ENCODE measurements at regions not wholly inside any gene's neighbourhood (a gene's known extent, or its start where the extent isn't known, plus 50 kb on each side); places are given as distances from the start of the nearest gene placed in this dataset.
"Not testable (repeated sequence)": the region's sequence is repeated elsewhere in the genome, so short reads cannot be mapped to it uniquely, and the experiment has no call there.

- DNase-seq (ENCODE audit: low read depth in 4 of 4, low spot score in 3 of 4) = no peak
These were observed 53.6 kb upstream of the RPRM start for GRCh38 chr2:153532140-153532539.

DNA sequence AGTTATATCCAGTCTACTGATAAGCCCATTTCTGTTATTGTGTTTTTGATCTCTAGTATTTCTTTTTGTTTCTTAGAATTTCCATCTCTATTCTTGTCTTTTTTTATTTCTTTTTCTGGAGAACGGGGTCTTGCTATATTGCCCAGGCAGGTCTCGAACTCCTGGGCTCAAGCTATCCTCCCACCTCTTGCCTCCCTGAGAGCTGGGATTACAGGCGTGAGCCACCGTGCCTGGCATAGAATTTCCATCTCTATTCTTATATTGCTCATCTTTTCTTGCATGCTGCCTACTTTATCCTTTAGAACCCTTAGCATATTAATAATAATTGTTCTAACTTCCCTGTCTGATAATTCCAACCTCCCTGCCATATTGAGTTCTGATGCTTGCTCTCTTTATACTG lies 55.2 kb upstream of the RPRM start:
- DNase-seq (ENCODE audit: low read depth in 4 of 4, low spot score in 3 of 4) = not testable (repeated sequence)

GRCh38 chr2:153534590-153534989 lies 56.0 kb upstream of the RPRM start:
- DNase-seq (ENCODE audit: low read depth in 4 of 4, low spot score in 3 of 4) = not testable (repeated sequence)

- peak in 1 of 4 donors; percentile 2 for DNase-seq (ENCODE audit: low read depth in 4 of 4, low spot score in 3 of 4)
These were observed 57.6 kb upstream of the RPRM start for GRCh38 chr2:153536115-153536514.

GRCh38 chr2:153538102-153538501 lies 59.5 kb upstream of the RPRM start:
- DNase-seq (ENCODE audit: low read depth in 4 of 4, low spot score in 3 of 4) = not testable (repeated sequence)

GRCh38 chr2:153543635-153544071 lies 65.1 kb upstream of the RPRM start:
- DNase-seq (ENCODE audit: low read depth in 4 of 4, low spot score in 3 of 4) = peak in 1 of 4 donors; percentile 5

GRCh38 chr2:153546358-153546757 lies 67.8 kb upstream of the RPRM start:
- DNase-seq (ENCODE audit: low read depth in 4 of 4, low spot score in 3 of 4) = no peak

DNA sequence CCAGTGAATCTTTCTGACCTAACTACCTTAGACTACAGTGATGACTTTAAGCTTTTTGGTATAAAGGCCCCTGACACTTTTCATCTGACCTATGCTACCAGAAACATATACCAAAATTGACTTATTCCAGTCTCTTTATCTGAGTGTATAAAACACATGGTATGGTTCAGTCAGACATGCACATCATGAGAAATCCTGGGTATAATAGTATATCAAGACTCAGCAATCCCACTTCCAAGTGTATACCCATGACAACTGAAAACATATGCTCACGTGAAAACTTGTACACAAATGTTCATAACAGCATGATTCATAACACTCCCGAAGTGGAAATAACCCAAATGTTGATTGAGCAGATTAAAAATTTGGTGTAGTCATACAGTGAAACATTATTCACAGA lies 70.0 kb upstream of the RPRM start:
- DNase-seq (ENCODE audit: low read depth in 4 of 4, low spot score in 3 of 4) = no peak

DNA sequence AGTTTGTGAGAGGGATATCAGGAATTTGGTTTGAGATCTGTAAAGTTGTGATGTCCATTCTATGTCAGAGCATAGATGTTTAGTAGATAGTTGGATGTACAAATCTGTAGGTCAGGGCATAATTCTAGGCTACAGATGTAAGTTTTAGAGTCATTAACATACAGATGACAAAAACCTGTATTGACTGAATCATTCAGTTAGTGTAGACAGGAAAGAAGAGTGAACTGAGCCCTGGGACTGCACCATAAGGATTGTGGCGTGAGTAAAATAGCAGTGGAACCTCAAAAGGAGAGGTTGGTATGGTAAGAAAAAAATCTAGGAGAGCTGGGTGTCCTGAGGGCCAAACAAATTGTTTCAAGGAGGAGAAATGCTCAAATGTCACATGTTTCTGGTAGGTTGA lies 73.1 kb upstream of the RPRM start:
- DNase-seq (ENCODE audit: low read depth in 4 of 4, low spot score in 3 of 4) = no peak

DNA sequence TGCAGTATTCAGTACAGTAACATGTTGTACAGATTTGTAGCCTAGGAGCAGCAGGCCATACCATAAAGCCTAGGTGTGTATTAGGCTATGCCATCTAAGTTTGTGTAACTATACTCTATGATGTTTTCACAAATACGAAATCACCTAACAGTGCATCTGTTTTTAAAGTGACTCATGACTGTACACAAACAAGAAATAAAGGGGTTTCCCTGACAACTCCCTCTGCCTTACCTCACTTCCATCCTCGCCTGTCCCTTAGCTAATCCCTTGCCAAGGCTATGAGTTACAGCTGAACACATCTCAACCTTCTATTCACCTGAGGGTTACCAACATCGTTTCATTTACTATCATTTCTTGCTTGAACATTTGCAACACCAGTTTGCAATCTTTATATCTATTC lies 78.6 kb upstream of the RPRM start:
- DNase-seq (ENCODE audit: low read depth in 4 of 4, low spot score in 3 of 4) = no peak

GRCh38 chr2:153557714-153558113 lies 79.2 kb upstream of the RPRM start:
- no peak for DNase-seq (ENCODE audit: low read depth in 4 of 4, low spot score in 3 of 4)

GRCh38 chr2:153558247-153558646 lies 79.7 kb upstream of the RPRM start:
- no peak for DNase-seq (ENCODE audit: low read depth in 4 of 4, low spot score in 3 of 4)

DNA sequence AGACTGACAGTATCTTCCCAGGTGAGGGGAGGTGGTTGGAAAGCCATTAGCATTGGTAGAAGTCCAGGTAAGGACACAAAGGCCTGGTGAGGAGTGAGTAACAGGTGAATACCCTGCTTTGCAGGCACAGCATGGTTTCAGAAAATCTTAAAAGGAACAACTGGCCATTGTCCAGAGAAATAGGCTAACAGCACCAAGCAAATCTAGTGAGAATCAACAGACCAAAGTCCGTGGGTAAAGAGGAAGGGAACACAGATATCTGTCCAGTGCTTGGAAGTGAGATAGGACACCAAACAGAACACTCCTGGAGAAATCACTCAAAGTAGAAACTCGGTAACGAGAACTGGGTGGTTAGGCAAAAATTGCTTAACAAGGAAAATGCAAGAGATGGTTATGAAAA lies 88.8 kb upstream of the RPRM start:
- DNase-seq (ENCODE audit: low read depth in 4 of 4, low spot score in 3 of 4) = no peak

- DNase-seq (ENCODE audit: low read depth in 4 of 4, low spot score in 3 of 4) = no peak
These were observed 89.5 kb upstream of the RPRM start for GRCh38 chr2:153568105-153568504.

- no peak for DNase-seq (ENCODE audit: low read depth in 4 of 4, low spot score in 3 of 4)
These were observed 96.8 kb upstream of the RPRM start for GRCh38 chr2:153575171-153575853.

DNA sequence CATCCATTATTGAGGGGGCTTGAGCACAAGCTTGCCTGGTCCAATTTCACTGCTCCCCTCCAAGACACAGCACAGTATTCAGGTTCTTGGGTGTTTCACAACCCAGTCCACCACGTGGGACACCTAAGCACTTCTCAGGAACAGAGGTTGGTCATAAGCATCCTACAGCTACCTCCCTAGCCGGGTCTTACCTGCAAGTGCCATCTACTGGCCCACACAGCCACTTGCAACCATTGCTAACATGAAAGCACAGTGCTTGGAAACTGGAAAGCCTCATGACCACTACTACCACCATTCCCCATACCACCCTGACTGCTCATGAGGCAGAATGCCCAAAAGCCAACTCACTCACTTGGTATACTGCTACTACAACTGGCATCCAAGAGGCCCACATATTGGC lies 105.7 kb upstream of the RPRM start:
- DNase-seq (ENCODE audit: low read depth in 4 of 4, low spot score in 3 of 4) = no peak

- no peak for DNase-seq (ENCODE audit: low read depth in 4 of 4, low spot score in 3 of 4)
These were observed 109.8 kb upstream of the RPRM start for GRCh38 chr2:153588408-153588807.

GRCh38 chr2:153589586-153589985 lies 111.0 kb upstream of the RPRM start:
- DNase-seq (ENCODE audit: low read depth in 4 of 4, low spot score in 3 of 4) = no peak

GRCh38 chr2:153593086-153593485 lies 114.5 kb upstream of the RPRM start:
- not testable (repeated sequence) for DNase-seq (ENCODE audit: low read depth in 4 of 4, low spot score in 3 of 4)

DNA sequence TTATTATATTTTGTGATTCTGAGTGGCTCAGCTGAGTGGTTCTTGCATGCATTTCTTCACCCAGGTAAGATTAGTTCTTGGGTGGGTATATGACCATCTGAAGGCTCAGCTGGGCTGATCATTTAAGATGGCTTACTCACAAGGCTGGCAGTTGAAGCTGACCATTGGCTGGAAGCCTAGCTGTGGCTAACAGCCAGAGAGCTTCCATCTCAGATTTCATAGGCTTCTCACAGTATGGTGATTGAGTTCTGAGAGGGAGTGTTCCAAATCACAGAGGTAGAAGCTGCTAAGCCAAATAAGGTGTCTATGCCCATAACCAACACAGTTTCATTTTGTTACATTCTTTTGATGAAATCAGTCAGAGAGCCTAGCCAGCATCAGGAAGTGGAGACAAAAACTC lies 117.4 kb upstream of the RPRM start:
- no peak for DNase-seq (ENCODE audit: low read depth in 4 of 4, low spot score in 3 of 4)

GRCh38 chr2:153601812-153602211 lies 123.2 kb upstream of the RPRM start:
- DNase-seq (ENCODE audit: low read depth in 4 of 4, low spot score in 3 of 4) = no peak

DNA sequence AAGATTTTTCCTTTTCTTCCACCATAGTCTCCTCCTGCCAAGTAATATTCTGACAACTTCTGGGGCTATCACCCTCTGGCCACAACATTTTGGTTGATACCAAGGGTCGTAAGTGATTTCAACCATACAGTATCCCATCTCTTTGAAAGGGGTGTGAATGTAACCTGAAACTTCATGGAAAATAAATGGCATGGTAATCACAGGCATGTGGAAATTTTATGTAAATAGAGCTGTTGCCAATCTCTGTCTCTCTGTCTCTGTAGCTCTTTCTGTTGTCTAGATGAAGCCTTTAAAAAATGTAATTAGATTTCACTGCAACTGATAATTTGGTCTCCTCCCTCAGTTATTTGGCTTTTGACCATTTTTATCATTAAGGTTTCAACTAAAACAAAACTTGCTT lies 125.6 kb upstream of the RPRM start:
- DNase-seq (ENCODE audit: low read depth in 4 of 4, low spot score in 3 of 4) = no peak

- no peak for DNase-seq (ENCODE audit: low read depth in 4 of 4, low spot score in 3 of 4)
These were observed 128.1 kb upstream of the RPRM start for GRCh38 chr2:153606623-153607022.

Data from left renal pelvis (tissue), 4 donors.